ENCODE measurements at regions not wholly inside any gene's neighbourhood (a gene's known extent, or its start where the extent isn't known, plus 50 kb on each side); places are given as distances from the start of the nearest gene placed in this dataset.
"Not testable (repeated sequence)": the region's sequence is repeated elsewhere in the genome, so short reads cannot be mapped to it uniquely, and the experiment has no call there.

DNA sequence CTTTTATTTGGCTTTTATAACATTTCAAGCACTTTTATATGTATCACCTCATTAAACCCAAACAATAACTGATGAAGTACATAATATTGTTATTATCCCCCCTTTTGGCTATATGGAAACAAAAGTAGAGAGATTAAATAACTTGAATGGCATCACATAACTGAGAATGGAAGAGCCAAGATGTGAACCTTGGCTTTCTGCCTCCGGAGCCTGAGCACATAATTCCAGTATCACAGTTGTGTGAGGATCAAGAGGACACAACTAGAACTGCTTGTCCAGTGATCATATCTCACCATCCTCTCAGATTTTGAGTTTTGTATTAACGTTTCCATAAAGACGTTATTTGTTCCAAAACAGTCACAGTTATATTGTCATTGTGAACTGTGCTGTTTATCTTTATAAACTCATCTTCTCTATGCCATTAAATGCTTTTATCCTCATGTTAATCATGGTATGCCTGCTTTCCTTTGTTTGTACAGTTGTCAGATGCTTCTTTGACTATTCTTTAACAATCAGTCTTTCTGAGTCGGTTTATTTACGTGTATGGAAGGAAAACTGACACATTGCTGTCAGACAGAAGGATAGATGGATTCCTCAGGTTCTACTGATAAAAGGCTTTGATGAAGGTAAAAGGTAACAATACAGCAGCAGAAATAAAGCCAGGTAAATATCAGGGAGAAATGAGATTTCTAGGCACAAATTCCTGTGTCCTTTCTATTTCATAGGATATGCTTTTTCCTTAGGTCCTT lies 92.0 kb upstream of the FAM13C start:
- no peak for DNase-seq

GRCh38 chr10:59448616-59449015 lies 86.3 kb upstream of the FAM13C start:
- no peak for DNase-seq

- DNase-seq: peak; percentile 29
Observed at GRCh38 chr10:59435707-59436106, 73.4 kb upstream of the FAM13C start.

GRCh38 chr10:59434463-59435321 lies 72.3 kb upstream of the FAM13C start:
- peak; percentile 39 for DNase-seq

DNA sequence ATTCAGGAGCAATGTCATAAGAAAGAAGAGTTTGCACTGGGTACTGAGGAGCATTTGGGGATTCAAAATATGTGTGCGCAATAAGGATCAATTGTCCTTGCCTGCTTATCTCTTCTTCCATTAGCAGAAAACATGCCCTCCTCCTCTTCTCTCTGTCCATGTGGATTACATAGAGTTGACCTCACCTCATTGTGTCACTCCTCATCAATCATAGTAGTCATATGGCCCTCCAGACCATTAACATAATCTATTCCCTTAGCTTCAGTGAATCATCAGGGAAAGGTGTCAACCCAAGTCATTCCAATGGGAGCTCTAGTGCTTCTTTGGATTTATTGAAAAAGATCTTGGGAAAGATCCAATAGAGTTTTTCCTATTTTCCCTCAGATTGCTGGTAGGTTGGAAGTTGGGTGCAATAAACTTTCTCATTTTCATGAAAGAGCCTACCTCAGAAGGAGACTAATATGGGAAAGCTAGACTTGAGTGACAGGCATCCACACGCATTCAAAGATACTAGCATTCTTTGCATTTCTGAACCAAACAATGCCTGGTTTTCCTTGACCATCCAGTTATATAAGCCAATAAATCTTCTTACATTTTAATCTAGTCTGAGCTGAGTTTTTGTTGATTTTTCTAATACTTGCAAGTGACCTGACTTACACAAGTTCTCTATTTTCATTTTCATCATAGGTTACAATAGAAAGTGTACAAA lies 71.5 kb upstream of the FAM13C start:
- no peak for DNase-seq

DNA sequence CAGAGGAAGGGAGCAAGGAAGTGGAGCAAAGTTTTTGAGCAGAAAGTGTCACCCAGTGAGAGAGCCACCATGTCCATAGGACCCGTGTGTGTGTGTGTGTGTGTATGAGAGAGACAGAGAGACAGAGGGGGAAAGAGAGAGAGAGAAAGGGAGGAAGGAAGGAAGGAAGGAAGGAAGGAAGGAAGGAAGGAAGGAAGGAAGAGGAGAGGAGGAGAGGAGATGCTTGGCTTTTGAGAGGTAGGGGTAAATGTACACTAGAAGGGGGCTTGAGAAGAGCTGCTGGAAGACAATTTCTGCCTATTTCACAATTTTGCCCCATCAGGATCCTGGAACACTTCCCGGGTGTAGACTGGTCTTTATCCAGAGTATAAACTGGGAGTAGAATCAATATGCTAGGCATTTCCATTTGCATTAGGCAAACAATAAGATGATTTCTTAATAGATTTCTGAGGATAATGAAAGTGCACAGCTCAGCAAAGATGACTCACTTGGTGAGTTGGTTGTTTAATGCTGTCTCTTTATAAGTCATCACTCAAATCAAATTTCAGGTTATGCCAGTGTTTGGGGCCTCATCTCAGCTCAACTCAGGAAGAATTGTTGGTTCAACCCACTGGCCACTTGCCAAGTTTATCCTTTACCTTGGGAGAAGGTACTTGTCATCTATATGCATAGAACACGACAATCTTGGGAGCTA lies 70.0 kb upstream of the FAM13C start:
- no peak for DNase-seq

GRCh38 chr10:59413795-59414194 lies 51.4 kb upstream of the FAM13C start:
- not testable (repeated sequence) for DNase-seq

All from fibroblast of skin of back (primary cell).